ENCODE measurements at regions not wholly inside any gene's neighbourhood (a gene's known extent, or its start where the extent isn't known, plus 50 kb on each side); places are given as distances from the start of the nearest gene placed in this dataset.

DNA sequence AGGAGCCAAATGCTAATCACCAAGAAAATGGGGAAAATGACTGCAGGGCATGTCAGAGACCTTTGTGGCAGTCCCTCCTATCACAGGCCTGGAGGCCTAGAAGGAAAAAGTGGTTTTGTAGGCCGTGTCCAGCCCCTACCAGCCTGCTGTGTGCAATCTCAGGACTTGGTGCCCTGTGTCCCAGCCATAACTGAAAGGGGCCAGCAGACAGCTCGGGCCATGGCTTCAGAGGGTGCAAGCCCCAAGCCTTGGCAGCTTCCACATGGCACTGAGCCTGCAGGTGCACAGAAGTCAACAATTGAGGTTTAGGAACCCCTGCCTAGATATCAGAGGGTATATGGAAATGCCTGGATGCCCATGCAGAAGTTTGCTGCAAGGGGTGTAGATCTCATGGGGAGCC is 391.2 kb upstream of the FSIP2 start:
- TF ChIP-seq, protein P1, sequence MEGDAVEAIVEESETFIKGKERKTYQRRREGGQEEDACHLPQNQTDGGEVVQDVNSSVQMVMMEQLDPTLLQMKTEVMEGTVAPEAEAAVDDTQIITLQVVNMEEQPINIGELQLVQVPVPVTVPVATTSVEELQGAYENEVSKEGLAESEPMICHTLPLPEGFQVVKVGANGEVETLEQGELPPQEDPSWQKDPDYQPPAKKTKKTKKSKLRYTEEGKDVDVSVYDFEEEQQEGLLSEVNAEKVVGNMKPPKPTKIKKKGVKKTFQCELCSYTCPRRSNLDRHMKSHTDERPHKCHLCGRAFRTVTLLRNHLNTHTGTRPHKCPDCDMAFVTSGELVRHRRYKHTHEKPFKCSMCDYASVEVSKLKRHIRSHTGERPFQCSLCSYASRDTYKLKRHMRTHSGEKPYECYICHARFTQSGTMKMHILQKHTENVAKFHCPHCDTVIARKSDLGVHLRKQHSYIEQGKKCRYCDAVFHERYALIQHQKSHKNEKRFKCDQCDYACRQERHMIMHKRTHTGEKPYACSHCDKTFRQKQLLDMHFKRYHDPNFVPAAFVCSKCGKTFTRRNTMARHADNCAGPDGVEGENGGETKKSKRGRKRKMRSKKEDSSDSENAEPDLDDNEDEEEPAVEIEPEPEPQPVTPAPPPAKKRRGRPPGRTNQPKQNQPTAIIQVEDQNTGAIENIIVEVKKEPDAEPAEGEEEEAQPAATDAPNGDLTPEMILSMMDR (IDR thresholded peaks at IDR 0.05), result no peak
- no peak for TF ChIP-seq EZH2 (IDR thresholded peaks at IDR 0.05)
- TF ChIP-seq EZH2phosphoT487 (IDR thresholded peaks at IDR 0.05), result no peak
- H3K36me3 ChIP-seq, result no peaks in the 10 kb centered on the region
- no peaks in the 10 kb centered on the region for H3K4me1 Mint-ChIP-seq
- no peaks in the 10 kb centered on the region for H3K4me1 ChIP-seq
- no peak overlapping the region for H3K27ac Mint-ChIP-seq
- no peak overlapping the region for H2AFZ ChIP-seq (replicated peaks)
- no peaks in the 10 kb centered on the region for H3K9me3 Mint-ChIP-seq
- no peaks in the 10 kb centered on the region for H3K9me3 ChIP-seq (ENCODE audit: low read depth)
- no peaks in the 10 kb centered on the region for H3K36me3 Mint-ChIP-seq
- H3K79me2 ChIP-seq (ENCODE audit: low read depth), result no peaks in the 10 kb centered on the region
- H3K4me3 Mint-ChIP-seq, result no peak overlapping the region
- no peaks in the 10 kb centered on the region for H3K27me3 Mint-ChIP-seq (ENCODE audit: insufficient read depth, low read depth)
- no peak for DNase-seq (ENCODE audit: low spot score)
- no peak overlapping the region for H3K4me3 ChIP-seq
- H3K4me2 ChIP-seq, result no peak overlapping the region
- H4K20me1 ChIP-seq (ENCODE audit: low read depth), result no peaks in the 10 kb centered on the region
- H3K27ac ChIP-seq, result no peak overlapping the region
- H3K9ac ChIP-seq, result no peak overlapping the region
- no peaks in the 10 kb centered on the region for H3K27me3 ChIP-seq
- no peaks in the 10 kb centered on the region for H3F3A ChIP-seq (ENCODE audit: low read depth)

DNA sequence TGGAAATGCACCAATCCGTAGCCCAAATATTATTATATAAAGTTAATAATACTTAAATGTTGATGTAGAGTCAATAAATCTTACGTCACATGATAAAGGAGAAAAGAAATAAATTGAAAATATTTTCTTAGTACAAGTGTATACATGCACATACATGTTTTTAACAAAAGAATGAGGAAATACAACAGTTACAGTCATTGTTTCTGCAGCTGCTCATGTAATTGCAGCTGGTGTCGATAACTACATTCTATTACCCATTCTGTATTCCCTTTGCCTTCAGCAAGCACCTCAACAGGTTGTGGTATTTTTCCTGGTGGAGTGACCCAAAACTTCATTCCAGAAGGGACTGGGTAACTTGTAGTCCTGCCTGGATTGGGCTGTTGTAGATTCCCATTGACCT is 377.8 kb upstream of the FSIP2 start:
- Histone ChIP-seq H3K9me3 (ENCODE audit: low read depth) (no peaks in the 10 kb centered on the region), H3K4me3 (no peak overlapping the region), H2AFZ (replicated peaks) (no peak overlapping the region), H3K9ac (no peak overlapping the region), H3K4me1 (no peaks in the 10 kb centered on the region), H3K4me2 (no peak overlapping the region), H3K79me2 (ENCODE audit: low read depth) (no peaks in the 10 kb centered on the region), H3K36me3 (no peaks in the 10 kb centered on the region), H4K20me1 (ENCODE audit: low read depth) (no peaks in the 10 kb centered on the region), H3K27me3 (no peaks in the 10 kb centered on the region), H3K27ac (no peak overlapping the region), H3F3A (ENCODE audit: low read depth) (no peaks in the 10 kb centered on the region)
- no peaks in the 10 kb centered on the region for H3K4me1 Mint-ChIP-seq
- no peak for DNase-seq (ENCODE audit: low spot score)
- H3K9me3 Mint-ChIP-seq, result no peaks in the 10 kb centered on the region
- no peak overlapping the region for H3K27ac Mint-ChIP-seq
- TF ChIP-seq EZH2phosphoT487 (IDR thresholded peaks at IDR 0.05) (no peak), EZH2 (IDR thresholded peaks at IDR 0.05) (no peak)
- TF ChIP-seq, protein P1 (IDR thresholded peaks at IDR 0.05), result no peak
- H3K36me3 Mint-ChIP-seq, result no peaks in the 10 kb centered on the region
- H3K27me3 Mint-ChIP-seq (ENCODE audit: insufficient read depth, low read depth), result no peaks in the 10 kb centered on the region
- no peak overlapping the region for H3K4me3 Mint-ChIP-seq

DNA sequence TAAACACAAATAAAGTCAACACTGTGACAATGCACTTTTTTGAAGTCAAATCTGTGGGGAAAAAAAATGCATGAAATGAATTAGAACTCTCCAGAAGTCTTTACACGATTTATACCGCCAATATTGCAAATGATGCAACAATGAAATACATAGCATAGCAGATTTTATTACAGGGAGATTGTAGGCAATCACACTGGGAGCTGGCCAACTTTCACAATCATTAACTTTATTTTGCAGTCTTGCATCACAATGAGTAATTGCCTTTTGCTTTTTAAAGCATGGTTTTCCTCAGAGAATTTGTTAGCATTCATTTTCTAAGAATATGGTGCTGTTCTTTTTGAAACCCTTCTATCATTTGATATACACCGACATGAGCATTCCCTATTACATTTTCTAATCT is 366.4 kb upstream of the FSIP2 start:
- no peaks in the 10 kb centered on the region for H3K79me2 ChIP-seq (ENCODE audit: low read depth)
- no peak for DNase-seq (ENCODE audit: low spot score)
- no peak overlapping the region for H3K4me2 ChIP-seq
- no peak overlapping the region for H3K27ac ChIP-seq
- Mint-ChIP-seq H3K4me1 (no peaks in the 10 kb centered on the region), H3K4me3 (no peak overlapping the region), H3K27ac (no peak overlapping the region), H3K9me3 (no peaks in the 10 kb centered on the region), H3K27me3 (ENCODE audit: insufficient read depth, low read depth) (peaks cover under 1% of the 10 kb centered on the region), H3K36me3 (no peaks in the 10 kb centered on the region)
- H3K9me3 ChIP-seq (ENCODE audit: low read depth), result no peaks in the 10 kb centered on the region
- TF ChIP-seq EZH2 (IDR thresholded peaks at IDR 0.05) (no peak), EZH2phosphoT487 (IDR thresholded peaks at IDR 0.05) (no peak)
- no peaks in the 10 kb centered on the region for H3K27me3 ChIP-seq
- H3K4me1 ChIP-seq, result no peaks in the 10 kb centered on the region
- H3K36me3 ChIP-seq, result no peaks in the 10 kb centered on the region
- no peaks in the 10 kb centered on the region for H3F3A ChIP-seq (ENCODE audit: low read depth)
- no peak overlapping the region for H2AFZ ChIP-seq (replicated peaks)
- H4K20me1 ChIP-seq (ENCODE audit: low read depth), result no peaks in the 10 kb centered on the region
- no peak overlapping the region for H3K4me3 ChIP-seq
- H3K9ac ChIP-seq, result no peak overlapping the region

DNA sequence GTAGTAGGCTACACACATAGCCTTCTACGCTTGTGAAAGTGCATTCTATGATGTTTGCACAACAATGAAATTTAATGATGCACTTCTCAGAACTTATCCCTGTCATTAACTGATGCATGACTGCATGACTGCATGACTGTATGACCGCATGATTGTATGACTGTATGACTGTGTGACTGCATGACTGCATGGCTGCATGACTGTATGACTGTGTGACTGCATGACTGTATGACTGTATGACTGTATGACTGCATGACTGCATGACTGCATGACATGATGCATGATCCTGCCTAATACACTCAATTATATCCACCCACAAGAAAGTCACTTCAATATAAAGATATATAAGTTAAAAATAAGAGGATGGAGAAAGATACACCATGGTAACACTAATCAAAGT is 365.4 kb upstream of the FSIP2 start:
- no peak for TF ChIP-seq EZH2phosphoT487 (IDR thresholded peaks at IDR 0.05)
- no peak for TF ChIP-seq EZH2 (IDR thresholded peaks at IDR 0.05)
- TF ChIP-seq, protein P1 (IDR thresholded peaks at IDR 0.05), result no peak
- Mint-ChIP-seq H3K27ac (no peak overlapping the region), H3K4me3 (no peak overlapping the region), H3K36me3 (no peaks in the 10 kb centered on the region), H3K27me3 (ENCODE audit: insufficient read depth, low read depth) (peaks cover 4% of the 10 kb centered on the region), H3K4me1 (no peaks in the 10 kb centered on the region), H3K9me3 (no peaks in the 10 kb centered on the region)
- no peak overlapping the region for H3K4me3 ChIP-seq
- no peaks in the 10 kb centered on the region for H3K79me2 ChIP-seq (ENCODE audit: low read depth)
- H2AFZ ChIP-seq (replicated peaks), result no peak overlapping the region
- H3K27ac ChIP-seq, result no peak overlapping the region
- H3K36me3 ChIP-seq, result no peaks in the 10 kb centered on the region
- DNase-seq (ENCODE audit: low spot score), result no peak
- no peaks in the 10 kb centered on the region for H3K9me3 ChIP-seq (ENCODE audit: low read depth)
- H3K4me2 ChIP-seq, result no peak overlapping the region
- no peak overlapping the region for H3K9ac ChIP-seq
- no peaks in the 10 kb centered on the region for H3K4me1 ChIP-seq
- no peaks in the 10 kb centered on the region for H4K20me1 ChIP-seq (ENCODE audit: low read depth)
- H3K27me3 ChIP-seq, result no peaks in the 10 kb centered on the region
- H3F3A ChIP-seq (ENCODE audit: low read depth), result no peaks in the 10 kb centered on the region
